ENCODE measurements at regions not wholly inside any gene's neighbourhood (a gene's known extent, or its start where the extent isn't known, plus 50 kb on each side); places are given as distances from the start of the nearest gene placed in this dataset.

DNA sequence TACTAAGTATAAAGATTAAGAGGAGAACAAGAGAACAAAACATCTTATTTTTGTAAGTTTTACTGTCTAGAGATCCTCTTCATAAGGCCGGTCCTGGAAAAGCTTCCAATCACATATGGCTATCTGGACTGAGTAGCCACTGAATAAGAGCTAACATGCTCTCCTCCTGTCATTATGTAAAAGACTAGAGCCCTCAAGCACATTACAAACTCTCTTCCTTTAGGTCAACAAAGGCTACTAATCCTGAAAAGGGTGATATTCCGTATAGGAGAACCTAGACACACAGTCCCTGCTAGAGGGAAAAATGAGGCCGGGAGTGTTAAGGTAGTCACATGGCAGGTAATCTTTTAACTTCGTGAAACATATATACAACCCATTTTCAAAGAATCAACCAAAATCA lies 665.6 kb downstream of the EFNA5 start:
- TF ChIP-seq TAF1 (IDR thresholded peaks at IDR 0.05; ENCODE audit: borderline replicate concordance, insufficient read depth, low read length): no peak
- no peak for TF ChIP-seq SIN3A (IDR thresholded peaks at IDR 0.05; ENCODE audit: borderline replicate concordance, insufficient read depth, low read length)
- no peak for TF ChIP-seq FOXP2 (optimal IDR thresholded peaks at IDR 0.05; ENCODE audit: borderline replicate concordance, extremely low read depth, extremely low read length, insufficient read depth)
- TF ChIP-seq, protein P1, sequence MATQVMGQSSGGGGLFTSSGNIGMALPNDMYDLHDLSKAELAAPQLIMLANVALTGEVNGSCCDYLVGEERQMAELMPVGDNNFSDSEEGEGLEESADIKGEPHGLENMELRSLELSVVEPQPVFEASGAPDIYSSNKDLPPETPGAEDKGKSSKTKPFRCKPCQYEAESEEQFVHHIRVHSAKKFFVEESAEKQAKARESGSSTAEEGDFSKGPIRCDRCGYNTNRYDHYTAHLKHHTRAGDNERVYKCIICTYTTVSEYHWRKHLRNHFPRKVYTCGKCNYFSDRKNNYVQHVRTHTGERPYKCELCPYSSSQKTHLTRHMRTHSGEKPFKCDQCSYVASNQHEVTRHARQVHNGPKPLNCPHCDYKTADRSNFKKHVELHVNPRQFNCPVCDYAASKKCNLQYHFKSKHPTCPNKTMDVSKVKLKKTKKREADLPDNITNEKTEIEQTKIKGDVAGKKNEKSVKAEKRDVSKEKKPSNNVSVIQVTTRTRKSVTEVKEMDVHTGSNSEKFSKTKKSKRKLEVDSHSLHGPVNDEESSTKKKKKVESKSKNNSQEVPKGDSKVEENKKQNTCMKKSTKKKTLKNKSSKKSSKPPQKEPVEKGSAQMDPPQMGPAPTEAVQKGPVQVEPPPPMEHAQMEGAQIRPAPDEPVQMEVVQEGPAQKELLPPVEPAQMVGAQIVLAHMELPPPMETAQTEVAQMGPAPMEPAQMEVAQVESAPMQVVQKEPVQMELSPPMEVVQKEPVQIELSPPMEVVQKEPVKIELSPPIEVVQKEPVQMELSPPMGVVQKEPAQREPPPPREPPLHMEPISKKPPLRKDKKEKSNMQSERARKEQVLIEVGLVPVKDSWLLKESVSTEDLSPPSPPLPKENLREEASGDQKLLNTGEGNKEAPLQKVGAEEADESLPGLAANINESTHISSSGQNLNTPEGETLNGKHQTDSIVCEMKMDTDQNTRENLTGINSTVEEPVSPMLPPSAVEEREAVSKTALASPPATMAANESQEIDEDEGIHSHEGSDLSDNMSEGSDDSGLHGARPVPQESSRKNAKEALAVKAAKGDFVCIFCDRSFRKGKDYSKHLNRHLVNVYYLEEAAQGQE (IDR thresholded peaks at IDR 0.05; ENCODE audit: insufficient read depth in 1 of 2, low read depth in 2 of 2, low read length in 2 of 2): no peak
- TF ChIP-seq POLR2AphosphoS5 (IDR thresholded peaks at IDR 0.05; ENCODE audit: low read depth, low read length): no peak

DNA sequence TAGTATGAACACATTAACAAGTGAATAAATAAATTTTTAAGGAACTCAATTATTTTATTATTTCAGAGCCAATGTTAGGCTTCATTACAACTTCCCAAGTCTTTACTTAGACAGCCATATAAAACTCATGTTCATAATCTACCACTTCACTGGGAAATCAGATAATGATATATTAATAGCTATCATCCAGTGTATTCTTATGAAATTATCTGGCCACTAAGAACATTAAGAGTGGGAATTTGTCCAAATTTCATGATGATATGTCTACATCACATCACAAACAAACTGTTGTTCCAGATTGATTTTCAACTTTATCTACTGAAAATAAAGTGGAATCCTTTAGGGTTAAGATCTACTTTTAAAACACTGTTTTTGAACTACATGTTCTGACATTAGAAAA lies 668.6 kb downstream of the EFNA5 start:
- TF ChIP-seq POLR2AphosphoS5 (IDR thresholded peaks at IDR 0.05; ENCODE audit: low read depth, low read length): no peak
- TF ChIP-seq FOXP2 (optimal IDR thresholded peaks at IDR 0.05; ENCODE audit: borderline replicate concordance, extremely low read depth, extremely low read length, insufficient read depth): no peak
- TF ChIP-seq TAF1 (IDR thresholded peaks at IDR 0.05; ENCODE audit: borderline replicate concordance, insufficient read depth, low read length): no peak
- TF ChIP-seq, protein P1 (IDR thresholded peaks at IDR 0.05; ENCODE audit: insufficient read depth in 1 of 2, low read depth in 2 of 2, low read length in 2 of 2): no peak
- no peak for TF ChIP-seq SIN3A (IDR thresholded peaks at IDR 0.05; ENCODE audit: borderline replicate concordance, insufficient read depth, low read length)

DNA sequence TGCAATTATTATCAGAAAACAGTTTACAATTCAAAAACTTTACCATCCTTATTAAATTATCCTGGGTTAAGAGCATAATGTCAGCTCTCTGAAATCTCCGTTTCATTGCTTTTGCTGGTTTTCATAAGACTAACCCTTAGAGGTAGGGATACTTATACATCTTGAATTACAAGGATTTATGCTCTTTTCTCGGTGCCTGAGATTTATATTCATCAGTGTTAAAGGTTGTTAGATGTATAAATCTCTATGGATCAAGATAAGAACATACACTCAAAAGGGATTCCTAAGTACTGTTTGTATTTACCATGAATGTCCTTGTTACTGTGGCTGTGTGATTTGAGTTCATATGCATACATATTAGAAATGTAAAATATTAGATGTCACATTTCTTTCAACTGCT lies 684.7 kb downstream of the EFNA5 start:
- TF ChIP-seq TAF1 (IDR thresholded peaks at IDR 0.05; ENCODE audit: borderline replicate concordance, insufficient read depth, low read length) (no peak), POLR2AphosphoS5 (IDR thresholded peaks at IDR 0.05; ENCODE audit: low read depth, low read length) (no peak), FOXP2 (optimal IDR thresholded peaks at IDR 0.05; ENCODE audit: borderline replicate concordance, extremely low read depth, extremely low read length, insufficient read depth) (no peak), SIN3A (IDR thresholded peaks at IDR 0.05; ENCODE audit: borderline replicate concordance, insufficient read depth, low read length) (no peak)
- TF ChIP-seq, protein P1 (IDR thresholded peaks at IDR 0.05; ENCODE audit: insufficient read depth in 1 of 2, low read depth in 2 of 2, low read length in 2 of 2): no peak

DNA sequence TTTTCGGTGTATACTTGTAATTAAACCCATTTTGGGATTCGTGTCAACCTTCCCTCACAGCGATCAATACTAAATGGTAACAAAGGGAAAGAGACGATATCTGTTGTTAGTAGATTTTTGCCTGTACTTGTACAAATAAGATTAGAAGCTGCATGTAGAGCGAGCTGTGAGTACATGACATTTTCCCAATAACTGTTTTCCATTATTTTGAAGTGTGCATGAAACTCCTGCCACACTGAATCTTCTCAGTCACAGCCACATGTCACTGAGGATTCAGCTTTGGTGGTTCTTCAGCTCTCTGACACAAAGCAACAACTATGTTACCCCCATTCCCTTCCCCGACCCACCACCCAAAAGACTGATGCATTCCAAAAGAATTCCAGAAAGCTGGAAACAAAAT lies 685.6 kb downstream of the EFNA5 start:
- TF ChIP-seq SIN3A (IDR thresholded peaks at IDR 0.05; ENCODE audit: borderline replicate concordance, insufficient read depth, low read length) (no peak), TAF1 (IDR thresholded peaks at IDR 0.05; ENCODE audit: borderline replicate concordance, insufficient read depth, low read length) (no peak), FOXP2 (optimal IDR thresholded peaks at IDR 0.05; ENCODE audit: borderline replicate concordance, extremely low read depth, extremely low read length, insufficient read depth) (no peak), POLR2AphosphoS5 (IDR thresholded peaks at IDR 0.05; ENCODE audit: low read depth, low read length) (no peak)
- TF ChIP-seq, protein P1 (IDR thresholded peaks at IDR 0.05; ENCODE audit: insufficient read depth in 1 of 2, low read depth in 2 of 2, low read length in 2 of 2): no peak

DNA sequence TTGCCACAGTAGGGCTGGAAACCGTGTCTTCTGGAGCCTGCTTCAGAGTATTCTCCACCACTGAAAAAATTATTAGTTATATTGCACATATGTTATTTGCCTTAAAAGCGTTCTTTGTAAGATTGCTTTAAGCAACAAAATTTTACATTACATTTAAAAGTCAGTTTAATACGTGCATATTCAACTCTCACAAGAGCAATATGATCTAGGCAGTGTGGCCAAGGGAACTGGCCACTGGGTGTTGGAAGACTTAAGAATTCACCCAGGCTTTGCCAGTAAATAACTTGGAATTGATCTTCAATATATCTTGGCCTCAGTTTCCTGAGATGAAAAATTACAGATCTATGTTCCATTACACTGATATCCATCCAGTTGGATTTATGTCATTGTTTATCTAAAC lies 694.4 kb downstream of the EFNA5 start:
- TF ChIP-seq TAF1 (IDR thresholded peaks at IDR 0.05; ENCODE audit: borderline replicate concordance, insufficient read depth, low read length) (no peak), SIN3A (IDR thresholded peaks at IDR 0.05; ENCODE audit: borderline replicate concordance, insufficient read depth, low read length) (no peak)

All from PFSK-1 (cell line).